NCI-H2227 (cell line): ENCODE measurements at regions not wholly inside any gene's neighbourhood (a gene's known extent, or its start where the extent isn't known, plus 50 kb on each side); places are given as distances from the start of the nearest gene placed in this dataset.

Experiments used
- DNase-seq: peaks from one replicate; lab custom pipeline; 2025; ENCODE audit not compliant: unreplicated experiment; lab: John Stamatoyannopoulos, UW

GRCh38 chr15:31732726-31733125, 297.6 kb upstream of the CHRNA7 start:
- DNase-seq = no peak

- no peak for DNase-seq
These were observed 296.9 kb upstream of the CHRNA7 start for GRCh38 chr15:31733424-31733823.

GRCh38 chr15:31740203-31740602, 290.1 kb upstream of the CHRNA7 start:
- DNase-seq = peak; percentile 5

GRCh38 chr15:31745841-31746240, 284.5 kb upstream of the CHRNA7 start:
- DNase-seq = no peak

GRCh38 chr15:31752065-31752762, 278.1 kb upstream of the CHRNA7 start:
- DNase-seq = no peak

GRCh38 chr15:31752905-31753304, 277.4 kb upstream of the CHRNA7 start:
- DNase-seq = no peak

GRCh38 chr15:31758126-31758525, 272.2 kb upstream of the CHRNA7 start:
- peak; percentile 90 for DNase-seq

GRCh38 chr15:31768055-31768454, 262.3 kb upstream of the CHRNA7 start:
- DNase-seq = no peak

- no peak for DNase-seq
These were observed 256.3 kb upstream of the CHRNA7 start for GRCh38 chr15:31774045-31774444.

GRCh38 chr15:31776039-31776438, 254.3 kb upstream of the CHRNA7 start:
- DNase-seq = no peak

- no peak for DNase-seq
These were observed 249.1 kb upstream of the CHRNA7 start for GRCh38 chr15:31781261-31781660.

GRCh38 chr15:31782016-31782783, 248.1 kb upstream of the CHRNA7 start:
- DNase-seq = no peak

- DNase-seq = no peak
These were observed 247.4 kb upstream of the CHRNA7 start for GRCh38 chr15:31782951-31783350.

GRCh38 chr15:31786360-31786759, 244.0 kb upstream of the CHRNA7 start:
- DNase-seq = no peak

GRCh38 chr15:31788104-31788503, 242.2 kb upstream of the CHRNA7 start:
- no peak for DNase-seq

- no peak for DNase-seq
These were observed 237.6 kb upstream of the CHRNA7 start for GRCh38 chr15:31792611-31793199.

GRCh38 chr15:31799319-31799714, 231.0 kb upstream of the CHRNA7 start:
- no peak for DNase-seq

GRCh38 chr15:31799715-31800321, 230.5 kb upstream of the CHRNA7 start:
- no peak for DNase-seq

GRCh38 chr15:31801152-31801551, 229.2 kb upstream of the CHRNA7 start:
- DNase-seq = no peak

GRCh38 chr15:31802761-31803160, 227.6 kb upstream of the CHRNA7 start:
- no peak for DNase-seq

GRCh38 chr15:31803388-31803884, 226.9 kb upstream of the CHRNA7 start:
- DNase-seq = no peak
